SK-N-SH (cell line): ENCODE measurements at regions not wholly inside any gene's neighbourhood (a gene's known extent, or its start where the extent isn't known, plus 50 kb on each side); places are given as distances from the start of the nearest gene placed in this dataset.

Source experiments
- CTCF ChIA-PET: fragments of 300-600, 350-600 bp; formaldehyde crosslinking; extraction: SDS; loops from one replicate; lab custom pipeline; 2021; lab: Yijun Ruan, JAX
- POLR2A ChIA-PET: fragments of 350-600 bp; sonication (Branson Sonifier 250); formaldehyde crosslinking; extraction: SDS; loops from one replicate; lab custom pipeline; 2020; ENCODE audit warnings: antibody characterized with exemption, inconsistent platforms; lab: Yijun Ruan, JAX
- DNase-seq: peaks from one replicate; pipeline ENCODE4 v3.0.0; 2012
- H2AFZ ChIP-seq: fragments of 200-600 bp; sonication (generic); 2 replicates; pipeline ENCODE4 v1.8.1; 2016; ENCODE audit warnings: antibody characterized with exemption, mild to moderate bottlenecking, low read depth
- H3F3A ChIP-seq: fragments of 200-600 bp; sonication (generic); replicated peaks from 2 replicates; pipeline ENCODE3; 2016; ENCODE audit warnings: antibody characterized with exemption, mild to moderate bottlenecking; ENCODE audit not compliant: insufficient read depth
- H3K27ac ChIP-seq, 2 experiments: fragments of 200-500 bp in 1 of 2; fragments of 200-600 bp in 1 of 2; sonication (Bioruptor generic) in 1 of 2; sonication (generic), shearing (Covaris generic) in 1 of 2; 2 replicates each; pipeline versions ENCODE4 v1.5.1 to v1.6.1; 2014 to 2016; ENCODE audit warnings: low read depth in 2 of 2, inconsistent platforms in 1 of 2, low read length in 1 of 2, mild to moderate bottlenecking in 1 of 2, mixed read lengths in 1 of 2
- H3K27me3 ChIP-seq: fragments of 200-600 bp; sonication (generic), shearing (Covaris generic); 2 replicates; pipeline ENCODE4 v1.6.1; 2016; ENCODE audit warnings: mixed run types; ENCODE audit not compliant: insufficient read depth
- H3K36me3 ChIP-seq, 2 experiments: fragments of 200-500 bp in 1 of 2; fragments of 200-600 bp in 1 of 2; sonication (Bioruptor generic) in 1 of 2; sonication (generic) in 1 of 2; replicated peaks in 1 of 2; 2 replicates each; pipeline versions ENCODE3 to v1.5.1; 2014 to 2016; ENCODE audit warnings: low read length in 1 of 2, mild to moderate bottlenecking in 1 of 2; ENCODE audit not compliant: insufficient read depth in 2 of 2, control insufficient read depth in 1 of 2
- H3K4me1 ChIP-seq, 2 experiments: fragments of 200-500 bp in 1 of 2; fragments of 200-600 bp in 1 of 2; sonication (Bioruptor generic) in 1 of 2; sonication (generic), shearing (Covaris generic) in 1 of 2; 2 replicates each; pipeline versions ENCODE4 v1.5.1 to v1.6.1; 2014 to 2016; ENCODE audit warnings: low read depth in 1 of 2, low read length in 1 of 2, mixed run types in 1 of 2; ENCODE audit not compliant: insufficient read depth in 2 of 2, control insufficient read depth in 1 of 2
- H3K4me2 ChIP-seq: fragments of 200-600 bp; sonication (generic), shearing (Covaris generic); 2 replicates; pipeline ENCODE4 v1.6.1; 2017; ENCODE audit warnings: mixed run types
- H3K4me3 ChIP-seq, 2 experiments: fragments of 200-500 bp in 1 of 2; fragments of 200-600 bp in 1 of 2; sonication (Bioruptor generic) in 1 of 2; sonication (generic), shearing (Covaris generic) in 1 of 2; 2 replicates each; pipeline versions ENCODE4 v1.5.1 to v1.8.1; 2014 to 2016; ENCODE audit warnings: low read depth in 2 of 2, inconsistent platforms in 1 of 2, low read length in 1 of 2, mild to moderate bottlenecking in 1 of 2, mixed read lengths in 1 of 2, moderate library complexity in 1 of 2
- H3K79me2 ChIP-seq: fragments of 200-600 bp; sonication (generic); 2 replicates; pipeline ENCODE4 v1.8.1; 2017; ENCODE audit warnings: mild to moderate bottlenecking; ENCODE audit not compliant: insufficient read depth
- H3K9ac ChIP-seq: fragments of 200-600 bp; sonication (generic); 2 replicates; pipeline ENCODE4 v1.6.1; 2017; ENCODE audit warnings: mixed run types
- H3K9me2 ChIP-seq: fragments of 200-600 bp; sonication (generic); 2 replicates; pipeline ENCODE4 v1.6.1; 2017; ENCODE audit warnings: mixed run types
- H3K9me3 ChIP-seq: fragments of 200-600 bp; sonication (generic); 2 replicates; pipeline ENCODE4 v1.6.1; 2017; ENCODE audit warnings: mixed run types, mild to moderate bottlenecking, moderate library complexity
- H4K20me1 ChIP-seq: fragments of 200-600 bp; sonication (generic); 2 replicates; pipeline ENCODE4 v1.6.1; 2017; ENCODE audit warnings: mild to moderate bottlenecking, mixed run types; ENCODE audit not compliant: insufficient read depth
- CHD2 ChIP-seq: fragments of 150-350 bp; IDR thresholded peaks from 2 replicates; pipeline ENCODE4 v1.6.1; 2018; ENCODE audit warnings: low read length; ENCODE audit not compliant: partially characterized antibody
- FOXJ3 ChIP-seq: sonication (generic); formaldehyde crosslinking; IDR thresholded peaks from 2 replicates; pipeline ENCODE4 v1.5.1; 2020; ENCODE audit warnings: mild to moderate bottlenecking, missing genetic modification reagents
- GATA2 ChIP-seq: sonication (generic); formaldehyde crosslinking; IDR thresholded peaks from 2 replicates; pipeline ENCODE4 v1.5.0; 2020; ENCODE audit warnings: mild to moderate bottlenecking, missing genetic modification reagents
- MXI1 ChIP-seq: IDR thresholded peaks from 2 replicates; pipeline ENCODE4 v1.6.1; 2012; ENCODE audit warnings: mild to moderate bottlenecking, low read depth, low read length, improper control_type of control experiment
- NFIC ChIP-seq: IDR thresholded peaks from 2 replicates; pipeline ENCODE4 v1.4.0; 2012; ENCODE audit warnings: borderline replicate concordance
- NRF1 ChIP-seq: IDR thresholded peaks from 2 replicates; pipeline ENCODE4 v1.6.1; 2012; ENCODE audit warnings: low read depth, mild to moderate bottlenecking, low read length
- RAD21 ChIP-seq: IDR thresholded peaks from 2 replicates; pipeline ENCODE4 v1.6.1; 2012; ENCODE audit warnings: mild to moderate bottlenecking, low read length
- RCOR1 ChIP-seq: fragments of 150-350 bp; IDR thresholded peaks from 2 replicates; pipeline ENCODE4 v1.6.1; 2017; ENCODE audit warnings: antibody characterized with exemption, low read length
- RFX5 ChIP-seq: IDR thresholded peaks from 2 replicates; pipeline ENCODE4 v1.6.1; 2012; ENCODE audit warnings: mild to moderate bottlenecking, improper control_type of control experiment, low read length
- YY1 ChIP-seq: IDR thresholded peaks from 2 replicates; pipeline ENCODE4 v1.4.0; 2012; ENCODE audit warnings: low read depth, mild to moderate bottlenecking
- WGBS: methylation state at CpG from one replicate; pipeline ENCODE4 v1.1.6; 2017; ENCODE audit warnings: low lambda C conversion rate; 5-methylcytosine and 5-hydroxymethylcytosine counted together
- TF ChIP-seq, protein P1 (sequence below): fragments of 150-350 bp; IDR thresholded peaks from 2 replicates; pipeline ENCODE4 v1.6.1; 2016; ENCODE audit warnings: mild to moderate bottlenecking, low read depth, low read length
- TF ChIP-seq, protein P2 (sequence below): IDR thresholded peaks from 2 replicates; pipeline ENCODE4 v1.4.0; 2012; ENCODE audit warnings: low read depth, borderline replicate concordance
- TF ChIP-seq, protein P3 (sequence below): IDR thresholded peaks from 2 replicates; pipeline ENCODE4 v1.6.1; 2012; ENCODE audit warnings: mild to moderate bottlenecking, low read depth, low read length, moderate library complexity

DNA sequence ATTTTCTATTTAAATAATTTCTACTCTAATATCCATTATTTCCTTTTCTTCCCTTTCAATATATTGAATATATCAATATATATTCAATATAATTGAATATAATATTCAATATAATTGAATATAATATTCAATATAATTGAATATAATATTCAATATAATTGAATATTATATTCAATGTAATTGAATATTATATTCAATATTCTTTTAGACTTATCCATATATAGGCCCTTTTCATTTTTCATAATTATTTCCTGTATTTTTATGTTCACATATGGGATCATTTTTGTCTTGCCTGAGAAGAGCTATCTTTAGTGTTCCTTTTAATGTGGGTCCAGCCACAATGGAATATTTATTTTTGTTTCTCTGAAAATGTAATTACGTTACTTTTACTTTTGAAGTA, 88.9 kb upstream of the ESRRB start (continued):
- no peak for TF ChIP-seq GATA2 (CRISPR knock-in tag)
- no peak for TF ChIP-seq CHD2
- TF ChIP-seq, protein P1, sequence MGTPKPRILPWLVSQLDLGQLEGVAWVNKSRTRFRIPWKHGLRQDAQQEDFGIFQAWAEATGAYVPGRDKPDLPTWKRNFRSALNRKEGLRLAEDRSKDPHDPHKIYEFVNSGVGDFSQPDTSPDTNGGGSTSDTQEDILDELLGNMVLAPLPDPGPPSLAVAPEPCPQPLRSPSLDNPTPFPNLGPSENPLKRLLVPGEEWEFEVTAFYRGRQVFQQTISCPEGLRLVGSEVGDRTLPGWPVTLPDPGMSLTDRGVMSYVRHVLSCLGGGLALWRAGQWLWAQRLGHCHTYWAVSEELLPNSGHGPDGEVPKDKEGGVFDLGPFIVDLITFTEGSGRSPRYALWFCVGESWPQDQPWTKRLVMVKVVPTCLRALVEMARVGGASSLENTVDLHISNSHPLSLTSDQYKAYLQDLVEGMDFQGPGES: no peak
- TF ChIP-seq RFX5: no peak
- TF ChIP-seq, protein P2, sequence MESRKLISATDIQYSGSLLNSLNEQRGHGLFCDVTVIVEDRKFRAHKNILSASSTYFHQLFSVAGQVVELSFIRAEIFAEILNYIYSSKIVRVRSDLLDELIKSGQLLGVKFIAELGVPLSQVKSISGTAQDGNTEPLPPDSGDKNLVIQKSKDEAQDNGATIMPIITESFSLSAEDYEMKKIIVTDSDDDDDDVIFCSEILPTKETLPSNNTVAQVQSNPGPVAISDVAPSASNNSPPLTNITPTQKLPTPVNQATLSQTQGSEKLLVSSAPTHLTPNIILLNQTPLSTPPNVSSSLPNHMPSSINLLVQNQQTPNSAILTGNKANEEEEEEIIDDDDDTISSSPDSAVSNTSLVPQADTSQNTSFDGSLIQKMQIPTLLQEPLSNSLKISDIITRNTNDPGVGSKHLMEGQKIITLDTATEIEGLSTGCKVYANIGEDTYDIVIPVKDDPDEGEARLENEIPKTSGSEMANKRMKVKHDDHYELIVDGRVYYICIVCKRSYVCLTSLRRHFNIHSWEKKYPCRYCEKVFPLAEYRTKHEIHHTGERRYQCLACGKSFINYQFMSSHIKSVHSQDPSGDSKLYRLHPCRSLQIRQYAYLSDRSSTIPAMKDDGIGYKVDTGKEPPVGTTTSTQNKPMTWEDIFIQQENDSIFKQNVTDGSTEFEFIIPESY: no peak
- TF ChIP-seq RCOR1: no peak
- no peak for TF ChIP-seq YY1

DNA sequence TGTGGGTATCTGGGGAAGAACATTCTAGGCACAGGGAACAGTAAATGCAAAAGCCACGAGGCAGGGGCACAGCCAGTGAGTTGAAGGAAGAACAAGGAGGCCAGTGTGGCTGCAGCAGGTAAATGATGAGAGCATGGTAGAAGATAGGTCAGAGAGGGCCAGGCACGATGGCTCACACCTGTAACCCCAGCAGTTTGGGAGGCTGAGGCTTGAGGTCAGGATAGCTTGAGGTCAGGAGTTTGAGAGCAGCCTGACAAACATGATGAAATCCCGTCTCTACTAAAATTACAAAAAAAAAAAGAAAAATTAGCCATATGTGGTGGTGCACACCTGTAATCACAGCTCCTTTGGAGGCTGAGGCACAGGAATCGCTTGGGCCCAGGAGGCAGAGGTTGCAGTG, 86.7 kb upstream of the ESRRB start:
- WGBS: 43% methylated on average over 4 of the region's 4 CpGs
- no peaks in the 10 kb centered on the region for H3F3A ChIP-seq
- H3K4me2 ChIP-seq: no peak overlapping the region
- TF ChIP-seq NFIC: no peak
- TF ChIP-seq YY1: no peak
- no peak for TF ChIP-seq MXI1
- TF ChIP-seq, protein P3, sequence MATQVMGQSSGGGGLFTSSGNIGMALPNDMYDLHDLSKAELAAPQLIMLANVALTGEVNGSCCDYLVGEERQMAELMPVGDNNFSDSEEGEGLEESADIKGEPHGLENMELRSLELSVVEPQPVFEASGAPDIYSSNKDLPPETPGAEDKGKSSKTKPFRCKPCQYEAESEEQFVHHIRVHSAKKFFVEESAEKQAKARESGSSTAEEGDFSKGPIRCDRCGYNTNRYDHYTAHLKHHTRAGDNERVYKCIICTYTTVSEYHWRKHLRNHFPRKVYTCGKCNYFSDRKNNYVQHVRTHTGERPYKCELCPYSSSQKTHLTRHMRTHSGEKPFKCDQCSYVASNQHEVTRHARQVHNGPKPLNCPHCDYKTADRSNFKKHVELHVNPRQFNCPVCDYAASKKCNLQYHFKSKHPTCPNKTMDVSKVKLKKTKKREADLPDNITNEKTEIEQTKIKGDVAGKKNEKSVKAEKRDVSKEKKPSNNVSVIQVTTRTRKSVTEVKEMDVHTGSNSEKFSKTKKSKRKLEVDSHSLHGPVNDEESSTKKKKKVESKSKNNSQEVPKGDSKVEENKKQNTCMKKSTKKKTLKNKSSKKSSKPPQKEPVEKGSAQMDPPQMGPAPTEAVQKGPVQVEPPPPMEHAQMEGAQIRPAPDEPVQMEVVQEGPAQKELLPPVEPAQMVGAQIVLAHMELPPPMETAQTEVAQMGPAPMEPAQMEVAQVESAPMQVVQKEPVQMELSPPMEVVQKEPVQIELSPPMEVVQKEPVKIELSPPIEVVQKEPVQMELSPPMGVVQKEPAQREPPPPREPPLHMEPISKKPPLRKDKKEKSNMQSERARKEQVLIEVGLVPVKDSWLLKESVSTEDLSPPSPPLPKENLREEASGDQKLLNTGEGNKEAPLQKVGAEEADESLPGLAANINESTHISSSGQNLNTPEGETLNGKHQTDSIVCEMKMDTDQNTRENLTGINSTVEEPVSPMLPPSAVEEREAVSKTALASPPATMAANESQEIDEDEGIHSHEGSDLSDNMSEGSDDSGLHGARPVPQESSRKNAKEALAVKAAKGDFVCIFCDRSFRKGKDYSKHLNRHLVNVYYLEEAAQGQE: no peak
- TF ChIP-seq NRF1: no peak
- TF ChIP-seq FOXJ3: no peak
- no peak for TF ChIP-seq RAD21
- no peak overlapping the region for H3K4me3 ChIP-seq
- no peak overlapping the region for H3K9ac ChIP-seq
- H2AFZ ChIP-seq: no peak overlapping the region
- ChIA-PET POLR2A (no interaction called here), CTCF (no interaction called here)
- no peaks in the 10 kb centered on the region for H3K36me3 ChIP-seq
- DNase-seq: no peak
- H3K9me2 ChIP-seq: no peaks in the 10 kb centered on the region
- H4K20me1 ChIP-seq: no peaks in the 10 kb centered on the region
- no peaks in the 10 kb centered on the region for H3K79me2 ChIP-seq
- no peak overlapping the region for H3K27ac ChIP-seq
- no peaks in the 10 kb centered on the region for H3K4me1 ChIP-seq
- H3K9me3 ChIP-seq: no peaks in the 10 kb centered on the region
- peaks cover 7% of the 10 kb centered on the region for H3K27me3 ChIP-seq
